ENCODE measurements at regions not wholly inside any gene's neighbourhood (a gene's known extent, or its start where the extent isn't known, plus 50 kb on each side); places are given as distances from the start of the nearest gene placed in this dataset.
"Not testable (repeated sequence)": the region's sequence is repeated elsewhere in the genome, so short reads cannot be mapped to it uniquely, and the experiment has no call there.

DNA sequence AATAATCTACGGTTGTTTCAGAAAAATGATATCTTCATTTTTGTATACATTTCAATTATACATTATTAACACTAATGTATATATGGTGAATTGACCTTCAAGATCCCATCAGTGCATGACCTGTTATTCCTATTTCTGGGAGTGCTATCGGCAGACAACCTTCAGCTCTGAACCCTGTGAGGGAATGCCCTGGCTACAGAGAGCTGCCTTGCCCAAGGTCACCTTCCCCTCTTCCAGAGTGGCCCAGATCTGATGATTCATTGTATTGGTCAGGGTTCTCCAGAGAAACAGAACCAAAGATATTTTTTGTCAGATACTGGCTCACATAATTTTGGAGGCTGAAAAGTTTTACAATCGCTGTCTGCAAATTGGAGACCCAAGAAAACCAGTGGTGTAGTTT, 235.5 kb downstream of the ZNF92 start:
- intact Hi-C loops (cut with micrococcal nuclease; ENCODE audit: unreplicated experiment): no loop called here
- H3K36me3 ChIP-seq (ENCODE audit: control insufficient read depth, insufficient read depth, low read length): no peaks in the 10 kb centered on the region
- TF ChIP-seq, protein P1, sequence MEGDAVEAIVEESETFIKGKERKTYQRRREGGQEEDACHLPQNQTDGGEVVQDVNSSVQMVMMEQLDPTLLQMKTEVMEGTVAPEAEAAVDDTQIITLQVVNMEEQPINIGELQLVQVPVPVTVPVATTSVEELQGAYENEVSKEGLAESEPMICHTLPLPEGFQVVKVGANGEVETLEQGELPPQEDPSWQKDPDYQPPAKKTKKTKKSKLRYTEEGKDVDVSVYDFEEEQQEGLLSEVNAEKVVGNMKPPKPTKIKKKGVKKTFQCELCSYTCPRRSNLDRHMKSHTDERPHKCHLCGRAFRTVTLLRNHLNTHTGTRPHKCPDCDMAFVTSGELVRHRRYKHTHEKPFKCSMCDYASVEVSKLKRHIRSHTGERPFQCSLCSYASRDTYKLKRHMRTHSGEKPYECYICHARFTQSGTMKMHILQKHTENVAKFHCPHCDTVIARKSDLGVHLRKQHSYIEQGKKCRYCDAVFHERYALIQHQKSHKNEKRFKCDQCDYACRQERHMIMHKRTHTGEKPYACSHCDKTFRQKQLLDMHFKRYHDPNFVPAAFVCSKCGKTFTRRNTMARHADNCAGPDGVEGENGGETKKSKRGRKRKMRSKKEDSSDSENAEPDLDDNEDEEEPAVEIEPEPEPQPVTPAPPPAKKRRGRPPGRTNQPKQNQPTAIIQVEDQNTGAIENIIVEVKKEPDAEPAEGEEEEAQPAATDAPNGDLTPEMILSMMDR (IDR thresholded peaks at IDR 0.05; ENCODE audit: insufficient read depth in 1 of 2, low read depth in 1 of 2, low read length in 1 of 2, severe bottlenecking in 1 of 2, unreplicated experiment in 1 of 2): no peak
- DNase-seq: no peak
- no peaks in the 10 kb centered on the region for H3K4me1 ChIP-seq
- no peaks in the 10 kb centered on the region for H3K27me3 ChIP-seq (replicated peaks; ENCODE audit: control insufficient read depth, insufficient read depth, low read length)
- Mint-ChIP-seq H3K27ac (ENCODE audit: unreplicated experiment) (no peak overlapping the region), H3K4me1 (ENCODE audit: low read depth, unreplicated experiment) (peaks cover 8% of the 10 kb centered on the region), H3K27me3 (ENCODE audit: insufficient read depth, unreplicated experiment) (peaks cover 16% of the 10 kb centered on the region), H3K9me3 (ENCODE audit: unreplicated experiment) (no peaks in the 10 kb centered on the region), H3K4me3 (ENCODE audit: unreplicated experiment) (no peak overlapping the region), H3K36me3 (ENCODE audit: insufficient read depth, unreplicated experiment) (no peaks in the 10 kb centered on the region)
- ChIA-PET CTCF (no interaction called here), POLR2A (no interaction called here)
- no peaks in the 10 kb centered on the region for H3K9me3 ChIP-seq
- H3K4me3 ChIP-seq (ENCODE audit: low read depth, low read length): no peak overlapping the region
- no TSS peak for BruUV-seq (replicated peaks)

DNA sequence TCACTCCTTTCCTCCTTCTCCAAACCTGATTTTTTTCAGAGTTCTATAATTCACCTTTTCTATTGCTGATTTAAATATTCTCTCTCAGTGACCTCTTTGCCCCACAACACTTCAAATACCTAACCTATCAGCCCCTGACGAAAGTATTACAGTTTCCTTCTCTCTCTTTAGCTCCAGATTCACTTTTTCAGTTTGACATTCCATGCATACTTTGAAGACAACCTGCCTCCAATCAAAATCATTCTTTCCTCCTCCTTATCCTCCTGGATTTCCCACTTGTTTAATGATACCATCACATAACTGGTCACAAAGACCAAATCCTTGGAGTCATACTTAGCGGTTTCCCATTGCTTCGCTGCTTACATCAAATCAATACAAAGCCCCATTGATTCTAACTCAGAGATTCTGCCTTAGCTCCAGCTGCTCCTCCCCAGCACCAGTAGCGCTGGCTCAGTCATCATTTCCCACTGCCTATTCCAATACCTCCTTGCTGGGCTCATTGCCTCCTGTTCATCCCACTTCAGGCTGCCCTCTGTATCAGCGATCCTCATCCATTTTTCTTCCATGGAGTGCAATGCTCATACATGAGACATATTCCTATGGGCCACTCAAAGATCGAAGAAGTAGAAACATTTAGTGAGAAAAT, 240.1 kb downstream of the ZNF92 start:
- H3K9me3 Mint-ChIP-seq (ENCODE audit: unreplicated experiment); H3K4me3 ChIP-seq (ENCODE audit: low read depth, low read length); POLR2A ChIA-PET; H3K4me3 Mint-ChIP-seq (ENCODE audit: unreplicated experiment); intact Hi-C loops (cut with micrococcal nuclease; ENCODE audit: unreplicated experiment); H3K36me3 Mint-ChIP-seq (ENCODE audit: insufficient read depth, unreplicated experiment); DNase-seq; H3K4me1 Mint-ChIP-seq (ENCODE audit: low read depth, unreplicated experiment); H3K9me3 ChIP-seq; H3K27me3 ChIP-seq (replicated peaks; ENCODE audit: control insufficient read depth, insufficient read depth, low read length); H3K27ac Mint-ChIP-seq (ENCODE audit: unreplicated experiment); BruUV-seq (replicated peaks); H3K36me3 ChIP-seq (ENCODE audit: control insufficient read depth, insufficient read depth, low read length); H3K4me1 ChIP-seq: not testable (repeated sequence)
- peaks cover 10% of the 10 kb centered on the region for H3K27me3 Mint-ChIP-seq (ENCODE audit: insufficient read depth, unreplicated experiment)
- CTCF ChIA-PET: interaction anchor here (0.6 kb wide), 1 partner anchor 134 kb away, joined by 8 read pairs; no protein-coding TSS in a partner anchor

DNA sequence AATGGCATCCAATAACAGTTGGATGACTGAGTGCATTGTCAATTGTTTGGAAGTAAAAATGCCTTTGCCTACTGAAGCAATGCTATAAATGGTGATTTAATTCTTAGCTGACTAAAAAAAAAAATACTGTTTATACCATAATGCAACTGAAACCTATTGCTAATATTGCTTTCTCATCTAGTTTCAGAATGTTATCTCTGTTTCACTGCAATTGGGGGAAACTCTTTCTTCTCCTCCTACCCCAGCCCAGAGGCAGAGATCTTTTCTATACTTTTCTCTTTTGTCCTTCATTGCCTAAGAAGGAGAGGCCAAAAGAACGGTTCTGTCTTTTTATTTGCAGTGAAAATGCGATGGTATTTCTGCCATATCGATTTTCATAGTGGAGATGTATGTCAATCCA, 242.5 kb downstream of the ZNF92 start:
- H3K9me3 ChIP-seq; H3K4me1 Mint-ChIP-seq (ENCODE audit: low read depth, unreplicated experiment); CTCF ChIA-PET; H3K4me3 ChIP-seq (ENCODE audit: low read depth, low read length); DNase-seq; H3K9me3 Mint-ChIP-seq (ENCODE audit: unreplicated experiment); H3K4me1 ChIP-seq; H3K36me3 ChIP-seq (ENCODE audit: control insufficient read depth, insufficient read depth, low read length); H3K27me3 ChIP-seq (replicated peaks; ENCODE audit: control insufficient read depth, insufficient read depth, low read length); BruUV-seq (replicated peaks); H3K27me3 Mint-ChIP-seq (ENCODE audit: insufficient read depth, unreplicated experiment); intact Hi-C loops (cut with micrococcal nuclease; ENCODE audit: unreplicated experiment); H3K4me3 Mint-ChIP-seq (ENCODE audit: unreplicated experiment); H3K36me3 Mint-ChIP-seq (ENCODE audit: insufficient read depth, unreplicated experiment); H3K27ac Mint-ChIP-seq (ENCODE audit: unreplicated experiment); POLR2A ChIA-PET: not testable (repeated sequence)

DNA sequence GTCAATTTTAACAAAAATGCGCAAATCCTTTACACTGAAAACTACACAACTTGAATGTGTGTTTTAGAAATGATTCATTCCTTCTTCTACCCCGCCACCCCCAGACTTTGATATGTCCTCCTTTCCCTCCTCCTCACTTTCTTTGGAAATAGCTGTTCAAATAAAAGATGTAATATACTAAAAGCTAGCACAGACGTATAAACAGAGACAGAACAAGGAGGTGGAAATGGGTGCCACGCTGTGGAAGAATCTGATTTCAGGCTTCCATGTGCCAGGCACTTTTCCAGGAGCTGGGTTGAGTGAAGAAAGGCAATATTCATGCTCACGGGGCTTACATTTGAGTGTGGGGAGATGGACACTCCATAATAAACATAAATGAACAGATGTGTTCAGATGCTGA, 246.6 kb downstream of the ZNF92 start:
- H3K4me3 Mint-ChIP-seq (ENCODE audit: unreplicated experiment); H3K27ac Mint-ChIP-seq (ENCODE audit: unreplicated experiment); BruUV-seq (replicated peaks); H3K36me3 ChIP-seq (ENCODE audit: control insufficient read depth, insufficient read depth, low read length); H3K4me1 ChIP-seq; DNase-seq; intact Hi-C loops (cut with micrococcal nuclease; ENCODE audit: unreplicated experiment); H3K4me1 Mint-ChIP-seq (ENCODE audit: low read depth, unreplicated experiment); H3K9me3 ChIP-seq; H3K4me3 ChIP-seq (ENCODE audit: low read depth, low read length); POLR2A ChIA-PET; H3K36me3 Mint-ChIP-seq (ENCODE audit: insufficient read depth, unreplicated experiment); H3K27me3 Mint-ChIP-seq (ENCODE audit: insufficient read depth, unreplicated experiment); H3K9me3 Mint-ChIP-seq (ENCODE audit: unreplicated experiment); H3K27me3 ChIP-seq (replicated peaks; ENCODE audit: control insufficient read depth, insufficient read depth, low read length); CTCF ChIA-PET: not testable (repeated sequence)

All from Caco-2 (cell line).